ENCODE measurements at regions not wholly inside any gene's neighbourhood (a gene's known extent, or its start where the extent isn't known, plus 50 kb on each side); places are given as distances from the start of the nearest gene placed in this dataset.

DNA sequence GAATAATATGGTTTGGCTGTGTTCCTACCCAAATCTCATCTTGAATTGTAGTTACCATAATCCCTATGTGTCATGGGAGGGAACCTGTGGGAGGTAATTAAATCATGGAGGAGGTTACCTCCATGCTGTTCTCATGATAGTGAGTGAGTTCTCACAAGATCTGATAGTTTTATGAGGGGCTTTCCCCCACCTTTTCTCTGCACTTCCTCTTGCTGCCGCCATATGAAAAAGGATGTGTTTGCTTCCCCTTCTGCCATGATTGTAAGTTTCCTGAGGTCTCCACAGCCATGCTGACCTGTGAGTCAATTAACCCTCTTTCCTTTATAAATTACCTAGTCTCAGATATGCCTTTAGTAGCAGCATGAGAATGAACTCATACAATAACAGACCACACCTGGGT is 63.7 kb upstream of the PRR16 start:
- TF ChIP-seq GATA3 (IDR thresholded peaks at IDR 0.05; ENCODE audit: low read depth, low read length) (no peak), GATA2 (IDR thresholded peaks at IDR 0.05; ENCODE audit: low read depth, low read length) (no peak)
